GM19351 (cell line): ENCODE measurements at regions not wholly inside any gene's neighbourhood (a gene's known extent, or its start where the extent isn't known, plus 50 kb on each side); places are given as distances from the start of the nearest gene placed in this dataset.

ENCODE experiments used
- ATAC-seq: cut with Tn5 transposase; IDR thresholded peaks from one replicate; pipeline ENCODE4 v1.9.1; 2021; ENCODE audit warnings: mild to moderate bottlenecking, moderate library complexity; ENCODE audit not compliant: unreplicated experiment

DNA sequence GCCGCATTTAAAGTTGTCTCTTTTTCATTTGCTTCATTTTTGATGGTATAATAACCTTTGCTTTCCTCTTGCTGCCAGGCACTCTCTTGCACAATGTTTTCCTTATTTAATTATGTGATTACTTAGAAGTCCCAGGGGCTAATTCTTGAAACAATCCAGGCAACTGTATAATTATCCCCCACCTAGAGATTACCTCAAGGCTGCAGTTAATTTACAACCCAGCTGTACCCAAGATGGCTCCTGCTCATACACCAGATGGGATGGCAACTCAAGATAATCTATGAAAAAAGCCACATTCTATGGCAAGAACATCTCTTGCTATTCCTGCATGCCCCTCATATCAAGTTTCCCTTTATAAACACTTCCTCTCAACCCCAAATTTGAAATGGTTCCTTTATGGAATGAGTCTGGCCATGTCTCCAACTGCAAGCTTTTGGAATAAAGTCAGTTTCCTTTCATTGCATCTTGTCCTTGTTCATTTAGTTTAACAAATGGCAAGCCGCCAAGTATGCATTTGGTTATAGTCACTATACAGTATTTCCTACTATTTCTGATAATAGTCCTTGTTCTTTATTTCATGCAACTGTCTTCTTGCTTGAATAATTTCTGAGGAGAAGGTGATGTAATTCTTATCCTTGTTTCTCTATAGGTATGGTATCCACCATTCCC, 1042.6 kb downstream of the PLA2G4A start:
- no peak for ATAC-seq

DNA sequence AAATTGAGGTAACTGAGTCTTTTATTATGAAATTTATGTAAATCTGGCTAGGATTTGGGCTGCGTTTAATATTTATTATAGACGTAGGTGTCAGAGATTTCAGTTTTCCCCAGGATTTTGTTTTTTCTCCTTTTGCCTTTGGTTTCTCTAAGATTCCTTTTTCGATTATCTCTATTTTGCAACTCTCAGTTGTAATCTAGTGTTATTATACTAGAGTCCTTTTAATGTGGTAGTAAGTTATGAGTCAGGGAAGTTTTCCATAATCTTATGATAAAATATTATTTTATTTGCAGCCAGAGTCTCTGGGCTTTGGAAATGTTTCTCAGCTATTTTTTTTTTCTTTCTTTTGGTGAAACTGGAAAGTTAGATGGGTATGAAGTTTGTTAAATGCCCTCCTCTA, 1043.8 kb downstream of the PLA2G4A start:
- ATAC-seq: no peak

DNA sequence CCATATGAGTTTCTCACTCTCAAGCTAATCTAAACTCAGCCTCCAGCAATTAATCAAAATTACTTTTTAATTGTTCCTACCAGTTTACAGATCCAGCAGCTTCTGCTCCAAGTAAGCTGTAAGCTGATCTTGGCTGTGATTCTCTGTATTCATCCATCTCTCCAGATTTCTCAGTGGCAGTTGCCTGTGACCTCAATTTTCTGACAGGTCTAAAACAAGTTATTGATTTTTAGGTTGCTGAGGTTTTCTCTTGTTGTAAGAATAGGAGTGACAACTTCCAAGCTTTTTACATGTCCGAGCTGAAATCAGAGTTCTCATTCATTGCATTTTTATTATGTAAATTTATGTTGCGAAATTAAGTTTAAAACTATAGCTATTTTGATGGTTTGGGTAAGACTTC, 1044.4 kb downstream of the PLA2G4A start:
- ATAC-seq: no peak

DNA sequence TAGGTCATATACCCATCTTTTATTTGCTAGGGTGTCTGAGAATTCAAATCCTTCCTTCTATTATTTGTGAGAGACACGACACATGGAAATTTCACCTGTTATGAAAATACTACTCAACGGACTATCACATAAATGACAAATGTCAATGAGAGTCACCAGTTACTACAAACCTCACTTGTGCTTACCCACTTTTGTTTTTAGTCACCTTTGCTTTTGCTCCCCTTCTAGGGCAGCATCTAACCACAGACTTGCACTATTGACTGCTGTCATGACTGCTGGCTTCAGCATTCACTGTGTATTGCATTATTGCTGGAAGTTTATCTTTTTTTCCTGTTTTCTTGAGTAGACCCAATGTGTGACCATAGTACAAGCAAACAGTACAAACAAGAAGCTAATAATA, 1048.0 kb downstream of the PLA2G4A start:
- no peak for ATAC-seq

DNA sequence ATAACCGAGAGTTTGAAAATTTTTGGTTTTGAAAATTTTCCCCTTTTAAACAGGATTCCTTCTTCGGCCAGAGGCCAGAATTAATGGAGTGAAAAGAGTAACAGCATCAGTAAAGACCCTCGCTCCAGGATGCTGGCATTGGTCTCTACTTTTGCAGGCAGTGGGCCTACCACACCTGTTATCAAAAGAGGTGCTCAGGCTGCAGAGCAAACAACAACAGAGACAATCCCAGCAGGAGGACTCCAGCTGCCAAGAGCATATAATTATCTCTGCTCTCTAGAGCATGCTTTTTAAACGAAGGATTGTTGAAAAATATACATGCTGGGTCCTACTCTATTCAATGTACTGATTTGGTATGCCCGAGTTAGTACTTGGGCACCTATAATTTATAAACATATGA, 1048.5 kb downstream of the PLA2G4A start:
- ATAC-seq: no peak

DNA sequence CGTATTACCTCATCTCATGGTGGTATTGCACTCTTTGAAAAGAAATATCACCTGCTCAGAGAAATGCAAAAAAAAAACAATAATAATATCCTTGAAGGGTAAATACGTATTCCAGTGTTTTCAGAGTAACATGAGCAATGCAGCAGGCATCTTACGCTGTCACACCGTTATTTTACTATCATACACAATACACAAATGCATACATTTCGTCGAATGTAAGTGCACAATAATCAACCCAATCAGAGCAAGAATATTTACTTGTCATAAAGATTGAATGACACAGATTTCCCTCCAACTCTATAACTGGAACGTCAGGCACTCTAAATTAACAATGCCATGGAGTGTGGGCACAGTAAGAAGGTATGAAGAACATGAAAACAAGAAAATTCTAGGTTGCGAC, 1050.1 kb downstream of the PLA2G4A start:
- no peak for ATAC-seq

DNA sequence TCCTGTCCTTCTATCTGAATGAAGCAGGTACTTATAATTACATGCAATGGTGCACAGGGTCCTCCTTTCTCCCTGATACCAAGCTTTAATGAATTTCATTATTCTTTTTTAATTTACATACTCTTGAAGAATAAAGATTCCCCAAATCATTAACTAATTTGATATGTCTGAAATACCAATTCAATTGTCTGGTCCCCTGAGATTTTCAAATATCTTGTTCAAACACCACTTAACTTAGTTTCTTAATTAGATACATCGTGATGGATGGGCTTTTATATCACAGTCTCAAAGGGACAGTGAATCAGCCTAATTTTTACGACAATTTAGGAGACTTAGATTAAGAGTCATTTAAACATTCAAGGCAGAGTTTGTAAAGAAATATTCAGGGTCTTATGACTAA, 1054.6 kb downstream of the PLA2G4A start:
- no peak for ATAC-seq

DNA sequence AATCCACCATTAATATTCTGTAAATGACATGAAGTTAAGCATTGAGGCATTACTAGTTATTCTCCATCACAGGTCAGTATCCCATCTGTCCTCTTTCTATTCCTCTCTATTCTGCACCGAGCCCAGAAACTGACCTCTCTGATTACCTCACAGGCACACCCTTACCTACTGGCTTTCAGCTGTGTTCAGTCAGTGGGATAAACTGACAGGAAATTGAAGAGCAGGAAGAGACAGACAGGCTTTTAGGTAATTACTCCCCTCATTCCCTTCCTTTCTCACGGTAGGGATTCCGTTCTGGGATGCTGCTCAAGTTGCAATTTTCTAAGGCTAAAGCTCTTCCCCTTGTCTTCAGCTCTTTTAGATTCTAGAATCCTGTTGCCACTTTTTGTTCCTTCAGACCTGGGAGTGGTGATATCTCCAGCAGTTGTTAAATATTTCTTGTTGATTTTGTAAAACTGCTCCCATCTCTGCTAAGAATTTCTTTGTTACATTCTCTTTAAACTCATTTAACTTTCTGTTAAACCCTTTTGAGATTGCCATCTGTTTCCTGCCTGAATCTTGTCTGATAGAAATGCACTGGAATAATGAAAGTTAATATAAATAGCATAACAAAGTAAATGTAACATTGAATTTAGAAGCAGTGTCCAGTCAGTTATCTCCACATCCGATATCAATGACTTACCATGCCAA, 1063.4 kb downstream of the PLA2G4A start:
- no peak for ATAC-seq

DNA sequence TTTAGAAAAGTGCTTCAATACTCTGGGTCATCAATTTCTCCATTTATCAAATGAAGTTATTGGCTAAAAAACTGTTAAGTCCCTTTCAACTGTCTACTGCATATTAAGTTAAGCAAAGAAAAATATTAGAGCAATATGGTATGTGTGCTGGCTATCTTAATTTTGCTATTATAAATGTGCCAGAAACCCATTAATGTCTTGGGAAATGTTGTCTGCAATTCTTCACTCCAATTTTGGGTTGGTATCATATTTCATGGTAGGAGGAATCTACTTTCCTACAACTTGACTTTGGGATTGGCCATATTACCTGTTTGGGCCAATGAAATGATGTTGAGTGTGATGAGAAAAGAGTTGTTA, 1063.9 kb downstream of the PLA2G4A start:
- no peak for ATAC-seq

DNA sequence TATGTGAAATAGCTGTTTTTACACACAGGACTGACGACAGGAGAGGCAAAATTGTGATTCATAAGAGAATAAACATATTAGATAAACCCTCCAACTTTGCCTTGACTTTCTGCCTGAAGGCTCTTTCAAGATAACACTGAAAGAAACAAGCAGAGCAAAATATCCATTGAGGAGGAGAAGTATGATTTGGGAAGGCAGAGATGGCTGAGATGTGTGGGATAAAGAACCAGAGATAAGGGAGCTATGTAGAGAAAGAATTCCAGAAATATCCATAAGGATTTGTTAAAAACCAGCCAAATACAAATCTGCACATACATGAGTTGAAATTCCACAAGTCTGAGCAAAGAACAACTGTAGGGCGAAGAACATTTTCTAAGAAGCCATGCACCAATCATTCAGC, 1064.7 kb downstream of the PLA2G4A start:
- no peak for ATAC-seq

DNA sequence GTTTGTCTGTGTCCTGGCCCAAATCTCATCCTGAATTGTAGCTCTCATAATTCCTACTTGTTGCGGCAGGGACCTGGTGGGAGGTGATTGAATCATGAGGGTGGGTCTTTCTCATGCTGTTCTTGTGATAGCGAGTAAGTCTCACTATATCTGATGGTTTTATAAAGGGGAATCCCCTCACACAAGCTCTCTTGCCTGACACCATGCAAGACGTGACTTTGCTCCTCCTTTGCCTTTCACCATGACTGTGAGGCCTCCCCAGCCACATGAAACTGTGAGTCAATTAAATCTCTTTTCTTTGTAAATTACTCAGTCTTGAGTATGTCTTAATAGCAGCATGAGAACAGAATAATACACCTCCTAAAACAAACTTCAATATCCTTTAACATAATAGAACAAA, 1065.6 kb downstream of the PLA2G4A start:
- no peak for ATAC-seq

DNA sequence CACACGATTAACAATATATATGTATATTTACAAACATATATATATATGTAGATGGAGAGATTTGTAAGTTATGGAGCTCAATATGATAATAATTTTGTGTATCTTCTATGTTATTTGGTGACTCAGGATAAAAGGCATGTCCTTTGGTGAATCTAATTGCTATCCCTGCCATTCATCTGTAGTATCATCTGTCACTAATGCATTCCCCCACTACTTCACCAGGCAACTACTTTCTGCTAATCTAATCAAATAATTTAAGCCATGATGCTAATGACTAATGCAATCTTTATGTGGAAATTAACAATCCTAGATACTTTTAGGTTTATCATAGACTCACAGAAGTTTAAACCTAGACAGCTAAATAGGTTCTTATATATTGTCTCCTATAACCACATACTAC, 1074.5 kb downstream of the PLA2G4A start:
- ATAC-seq: no peak

DNA sequence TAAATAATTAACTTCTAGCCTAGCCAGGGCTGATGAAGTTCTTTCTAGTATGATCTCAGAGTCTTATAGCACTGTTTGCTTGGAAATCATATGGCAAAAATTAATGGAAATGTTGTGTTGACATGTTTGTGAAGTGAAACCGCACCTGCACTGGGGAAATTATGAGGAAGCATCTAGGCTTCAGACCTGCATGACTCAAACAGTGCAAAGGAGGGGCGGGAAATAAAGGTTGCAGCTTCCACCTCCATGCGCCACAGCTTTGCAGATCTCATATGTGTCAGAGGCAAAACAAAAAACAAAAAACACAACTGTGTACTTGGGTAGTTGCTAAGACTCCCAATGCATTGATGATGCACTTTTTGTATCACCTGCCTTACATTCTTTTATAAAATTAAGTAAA, 1080.6 kb downstream of the PLA2G4A start:
- ATAC-seq: no peak

DNA sequence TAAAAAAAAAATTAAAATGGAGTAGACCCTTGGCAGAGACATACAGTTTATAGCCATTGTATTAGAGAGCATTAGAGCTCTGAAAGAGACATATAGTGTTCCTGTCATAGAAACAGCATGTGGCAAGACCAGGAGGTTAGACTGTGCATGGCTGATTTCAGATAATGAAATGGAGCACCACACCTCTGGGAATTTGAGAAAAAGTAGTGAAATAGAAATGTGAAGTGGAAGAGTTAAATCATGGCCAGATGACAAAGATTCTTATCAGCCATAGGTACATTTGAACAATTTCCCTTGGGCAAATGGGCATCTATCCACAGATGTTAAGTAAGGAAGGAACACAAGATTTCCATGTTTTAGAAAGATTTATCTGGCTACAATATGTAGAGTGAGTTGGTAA, 1083.1 kb downstream of the PLA2G4A start:
- ATAC-seq: no peak

DNA sequence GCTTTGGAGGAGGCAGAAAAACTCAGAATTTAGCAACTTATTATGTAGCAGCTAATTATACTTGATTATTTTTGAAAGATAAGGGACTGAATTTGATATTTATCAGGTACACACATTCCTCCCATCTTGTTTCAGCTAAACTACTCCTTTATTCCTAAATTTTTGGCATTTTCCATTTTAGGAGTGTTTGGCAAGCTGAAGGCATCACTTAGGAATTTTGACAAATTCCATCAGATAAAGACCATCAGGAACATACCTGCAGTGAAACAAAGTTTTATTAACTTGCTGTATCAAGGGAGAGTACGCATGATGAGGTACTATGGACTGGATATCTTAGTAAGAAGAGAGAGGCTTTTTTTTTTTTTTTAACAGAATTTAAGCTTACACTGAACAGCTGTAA, 1092.2 kb downstream of the PLA2G4A start:
- ATAC-seq: no peak

DNA sequence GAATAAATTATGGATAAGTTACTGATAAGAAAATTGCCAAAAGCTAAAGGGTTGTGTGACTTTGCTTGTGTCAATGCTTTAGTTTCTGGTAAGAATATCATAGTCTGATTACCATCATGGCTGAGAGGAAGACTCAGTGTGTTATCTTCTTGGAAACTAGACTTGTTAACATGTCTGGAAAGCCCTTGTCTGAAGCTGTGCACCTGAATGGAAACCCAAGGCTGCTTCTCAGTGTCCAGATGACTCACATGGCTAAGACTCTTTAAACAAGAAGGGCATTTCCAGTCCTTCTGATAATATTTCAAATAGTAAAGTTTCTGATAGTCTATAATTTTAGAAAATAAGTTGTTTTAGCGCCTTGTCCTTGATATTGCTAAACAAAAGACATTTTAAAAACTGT, 1092.7 kb downstream of the PLA2G4A start:
- no peak for ATAC-seq

DNA sequence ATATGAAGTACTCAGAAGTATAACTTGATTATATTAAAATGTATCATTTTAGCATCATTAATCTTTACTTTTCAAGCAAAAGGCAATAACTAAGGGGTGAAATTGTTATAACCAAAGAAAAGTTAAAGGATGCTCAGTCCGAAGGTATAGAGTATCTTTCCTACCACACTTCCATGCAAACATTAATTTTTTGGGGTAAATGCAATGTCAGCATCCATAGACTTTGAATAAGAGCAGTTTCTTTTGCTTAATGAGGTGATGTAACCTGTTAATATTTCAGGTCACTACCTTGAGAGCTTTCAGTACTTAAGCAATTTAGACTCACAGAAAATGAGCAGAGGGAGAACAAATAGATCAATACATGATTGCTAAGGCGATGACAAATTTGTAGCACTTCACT, 1093.5 kb downstream of the PLA2G4A start:
- no peak for ATAC-seq

DNA sequence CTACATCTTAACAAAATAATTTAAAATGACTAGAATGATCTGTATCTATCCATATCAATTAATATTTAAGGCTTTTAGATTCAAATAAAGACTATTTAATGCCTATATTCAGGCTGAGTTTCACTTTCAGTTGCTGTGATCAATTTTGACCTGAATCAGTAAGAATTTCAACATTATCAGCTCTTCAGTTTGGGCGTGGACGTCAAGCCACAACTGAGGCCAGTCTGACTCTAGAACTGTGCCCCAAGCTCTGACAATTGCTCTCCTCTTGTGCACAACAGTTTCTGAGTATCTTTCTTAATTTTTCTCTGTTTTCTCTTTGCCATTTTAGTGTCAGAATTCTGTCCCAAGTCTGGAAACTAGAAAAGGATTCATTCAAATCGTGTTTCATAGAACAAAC, 1095.5 kb downstream of the PLA2G4A start:
- no peak for ATAC-seq

DNA sequence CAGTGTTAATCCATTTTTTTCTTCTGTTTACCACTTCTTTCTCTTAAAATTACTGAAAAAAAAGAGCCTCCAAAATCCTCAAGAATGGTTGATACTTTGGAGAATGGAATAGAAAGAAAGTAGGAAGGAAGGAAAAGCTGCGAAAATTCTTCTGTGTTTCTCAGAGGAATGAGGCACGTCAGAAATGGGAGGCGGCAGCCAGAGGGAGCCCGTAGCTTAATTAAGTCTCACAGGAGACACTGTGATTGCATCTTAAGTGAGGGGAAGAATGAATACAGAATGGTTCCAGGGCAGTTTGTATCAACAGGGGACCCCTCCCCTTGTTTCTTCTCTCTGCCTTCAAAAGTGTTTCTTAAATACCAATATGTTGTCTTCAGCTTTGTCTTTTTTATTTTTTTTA, 1099.5 kb downstream of the PLA2G4A start:
- no peak for ATAC-seq

DNA sequence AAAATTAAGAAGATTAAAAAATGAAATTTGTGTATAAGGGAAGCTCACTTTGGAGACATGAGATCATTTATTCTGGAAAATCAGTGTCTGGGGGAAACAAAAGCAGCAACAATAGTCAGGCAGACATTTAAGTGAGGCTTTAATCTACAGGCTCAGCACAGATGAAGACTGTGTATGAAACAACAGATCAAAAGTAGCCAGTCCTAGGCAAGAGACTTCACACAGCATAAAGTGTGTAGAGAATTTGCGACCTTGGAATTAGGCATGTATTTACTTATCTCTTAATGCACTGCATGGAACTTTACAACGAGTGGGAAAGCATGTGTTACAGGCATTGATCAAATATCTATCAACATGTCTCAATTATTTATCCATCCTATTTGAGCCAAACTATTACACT, 1099.9 kb downstream of the PLA2G4A start:
- no peak for ATAC-seq

DNA sequence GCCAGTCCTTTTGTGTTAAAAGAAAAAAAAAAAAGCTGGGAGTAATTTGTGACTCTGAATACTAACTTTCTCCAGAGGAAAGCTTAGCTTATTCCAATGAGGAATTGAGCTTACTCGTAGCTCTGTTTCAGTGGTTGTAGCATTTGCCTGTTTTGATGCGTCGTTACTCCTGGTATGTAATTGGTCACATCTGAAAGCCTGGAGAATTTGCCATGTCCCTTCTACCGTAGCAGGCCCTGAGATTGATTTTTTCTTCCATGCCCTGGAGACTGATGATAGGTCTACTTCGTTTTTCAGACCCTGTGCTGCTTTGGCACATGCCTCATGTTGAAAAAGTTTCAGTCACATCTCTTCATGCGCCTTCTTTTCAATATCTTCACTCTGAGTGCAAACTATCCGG, 1103.0 kb downstream of the PLA2G4A start:
- ATAC-seq: no peak

DNA sequence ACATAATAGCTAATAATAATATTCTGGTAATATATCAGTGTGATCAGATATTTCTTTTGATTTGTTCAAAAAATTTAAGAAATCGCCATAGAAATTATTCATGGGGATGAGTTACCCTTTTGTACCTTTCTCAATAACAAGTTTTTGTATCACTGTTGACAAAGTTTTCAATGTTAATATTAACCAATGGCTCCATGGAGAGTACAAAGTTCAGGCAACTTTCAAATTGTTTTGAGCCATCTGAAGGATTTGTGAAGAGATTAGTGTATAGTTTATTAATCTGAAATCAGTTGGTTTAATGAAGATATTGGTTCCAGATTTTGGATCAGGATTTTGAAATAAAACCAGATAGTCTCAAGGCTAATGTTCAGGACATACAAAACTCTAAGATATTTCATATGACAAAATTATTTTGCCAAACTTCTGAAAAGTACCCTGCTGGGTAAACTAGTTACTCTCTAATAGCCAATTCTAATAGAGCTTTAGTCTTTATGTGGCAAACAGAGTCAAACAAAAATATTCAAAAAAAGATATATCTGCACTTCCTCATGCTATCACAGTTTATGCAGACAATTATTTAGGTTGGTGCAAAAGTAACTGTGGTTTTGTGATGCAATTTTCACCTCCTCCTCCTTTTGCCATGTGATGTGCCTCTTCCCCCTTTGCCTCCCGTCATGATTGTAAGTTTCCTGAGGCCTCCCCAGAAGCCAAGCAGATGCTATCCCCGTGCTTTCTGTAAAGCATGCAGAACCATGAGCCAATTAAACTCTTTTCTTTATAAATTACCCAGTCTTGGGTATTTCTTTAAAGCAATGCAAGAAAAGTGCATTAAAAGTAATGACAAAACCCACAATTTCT, 1105.0 kb downstream of the PLA2G4A start:
- ATAC-seq: no peak
